Upper lobe of right lung (tissue), 1 donor: ENCODE measurements at regions not wholly inside any gene's neighbourhood (a gene's known extent, or its start where the extent isn't known, plus 50 kb on each side); places are given as distances from the start of the nearest gene placed in this dataset.

Experiments used
- ATAC-seq: fragments of 200-7000 bp; cut with Tn5 transposase; one replicate; pipeline ENCODE4 v1.9.1; 2020; ENCODE audit warnings: mild to moderate bottlenecking, moderate library complexity
- DNase-seq: peaks from one replicate; pipeline ENCODE4 v3.0.0-alpha.2; 2020
- H3K27ac ChIP-seq: fragments of 200-600 bp; one replicate; pipeline ENCODE4 v1.8.0; 2022
- H3K27me3 ChIP-seq: fragments of 200-600 bp; one replicate; pipeline ENCODE4 v1.8.0; 2022; ENCODE audit warnings: mild to moderate bottlenecking
- H3K36me3 ChIP-seq: fragments of 200-600 bp; one replicate; pipeline ENCODE4 v1.8.0; 2022
- H3K4me1 ChIP-seq: fragments of 200-600 bp; one replicate; pipeline ENCODE4 v1.8.0; 2022
- H3K4me3 ChIP-seq: fragments of 200-600 bp; one replicate; pipeline ENCODE4 v1.8.0; 2022; ENCODE audit warnings: mild to moderate bottlenecking
- H3K9me3 ChIP-seq: fragments of 200-600 bp; one replicate; pipeline ENCODE4 v1.8.0; 2022
- intact Hi-C: fragments of 100-400 bp; cut with DNase I; formaldehyde crosslinking; loops from one replicate; pipeline ENCODE4 v1.11.0; 2022
- TF ChIP-seq, protein P1 (sequence below): fragments of 200-600 bp; IDR thresholded peaks from one replicate; pipeline ENCODE4 v1.8.0; 2022; ENCODE audit warnings: antibody characterized with exemption
- donor health status: DM: no; HTN: yes; CAD: no; lungs with severe emphysema.

DNA sequence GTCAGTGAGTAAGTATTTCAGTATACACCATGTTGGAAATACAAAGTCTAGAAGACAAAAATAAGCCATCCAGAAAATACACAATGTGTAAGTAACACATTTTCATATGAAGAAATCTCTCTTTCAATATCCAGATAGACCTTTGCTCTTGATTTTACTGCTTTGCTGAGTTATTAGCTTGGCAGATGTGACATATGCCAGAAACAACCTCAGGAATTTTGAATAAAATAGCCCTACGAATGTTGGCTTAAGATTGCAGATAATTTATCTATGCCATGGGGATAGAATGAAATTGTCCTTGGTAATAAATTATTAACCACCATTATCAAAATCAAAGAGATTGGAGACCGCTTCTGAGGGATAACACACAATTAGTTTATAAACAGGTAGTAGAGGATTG, 1036.9 kb upstream of the EPHA7 start:
- ATAC-seq, result no peak
- DNase-seq, result no peak
- Histone ChIP-seq H3K27ac (no peak overlapping the region), H3K36me3 (no peaks in the 10 kb centered on the region), H3K27me3 (no peaks in the 10 kb centered on the region), H3K4me3 (no peak overlapping the region), H3K9me3 (no peaks in the 10 kb centered on the region), H3K4me1 (no peaks in the 10 kb centered on the region)
- TF ChIP-seq, protein P1, sequence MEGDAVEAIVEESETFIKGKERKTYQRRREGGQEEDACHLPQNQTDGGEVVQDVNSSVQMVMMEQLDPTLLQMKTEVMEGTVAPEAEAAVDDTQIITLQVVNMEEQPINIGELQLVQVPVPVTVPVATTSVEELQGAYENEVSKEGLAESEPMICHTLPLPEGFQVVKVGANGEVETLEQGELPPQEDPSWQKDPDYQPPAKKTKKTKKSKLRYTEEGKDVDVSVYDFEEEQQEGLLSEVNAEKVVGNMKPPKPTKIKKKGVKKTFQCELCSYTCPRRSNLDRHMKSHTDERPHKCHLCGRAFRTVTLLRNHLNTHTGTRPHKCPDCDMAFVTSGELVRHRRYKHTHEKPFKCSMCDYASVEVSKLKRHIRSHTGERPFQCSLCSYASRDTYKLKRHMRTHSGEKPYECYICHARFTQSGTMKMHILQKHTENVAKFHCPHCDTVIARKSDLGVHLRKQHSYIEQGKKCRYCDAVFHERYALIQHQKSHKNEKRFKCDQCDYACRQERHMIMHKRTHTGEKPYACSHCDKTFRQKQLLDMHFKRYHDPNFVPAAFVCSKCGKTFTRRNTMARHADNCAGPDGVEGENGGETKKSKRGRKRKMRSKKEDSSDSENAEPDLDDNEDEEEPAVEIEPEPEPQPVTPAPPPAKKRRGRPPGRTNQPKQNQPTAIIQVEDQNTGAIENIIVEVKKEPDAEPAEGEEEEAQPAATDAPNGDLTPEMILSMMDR, result no peak
- intact Hi-C loops, result no loop called here

DNA sequence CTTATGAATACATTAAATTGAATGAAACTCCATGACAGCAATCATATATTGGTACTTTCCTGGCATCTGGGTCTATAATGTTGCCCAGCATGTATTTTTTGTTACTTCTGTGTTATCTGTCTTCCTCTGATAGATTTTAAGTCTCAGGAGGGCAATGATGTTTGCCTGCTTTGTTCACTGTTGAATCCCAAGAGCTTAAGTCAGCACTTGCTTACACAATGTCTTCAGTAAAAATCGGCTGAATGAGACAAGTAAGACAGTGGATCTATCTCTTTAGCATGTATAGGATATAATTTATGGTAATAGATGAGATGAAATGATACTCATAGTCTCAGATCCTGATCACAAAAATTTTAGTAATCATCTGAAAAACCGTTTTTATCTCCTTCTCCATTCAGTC, 1034.9 kb upstream of the EPHA7 start:
- H3K9me3 ChIP-seq, result no peaks in the 10 kb centered on the region
- no peak overlapping the region for H3K27ac ChIP-seq
- H3K4me1 ChIP-seq, result no peaks in the 10 kb centered on the region
- TF ChIP-seq, protein P1, result no peak
- H3K27me3 ChIP-seq, result no peaks in the 10 kb centered on the region
- intact Hi-C loops, result no loop called here
- H3K4me3 ChIP-seq, result no peak overlapping the region
- H3K36me3 ChIP-seq, result no peaks in the 10 kb centered on the region
- ATAC-seq, result no peak
- DNase-seq, result no peak

- DNase-seq (no peak), ATAC-seq (no peak)
- Histone ChIP-seq H3K27me3 (no peaks in the 10 kb centered on the region), H3K36me3 (no peaks in the 10 kb centered on the region), H3K9me3 (no peaks in the 10 kb centered on the region), H3K4me3 (no peak overlapping the region), H3K27ac (no peak overlapping the region), H3K4me1 (no peaks in the 10 kb centered on the region)
- TF ChIP-seq, protein P1, result no peak
- intact Hi-C loops, result no loop called here
These were observed 1026.8 kb upstream of the EPHA7 start for GRCh38 chr6:94446120-94446519.

- TF ChIP-seq, protein P1, result no peak
- ATAC-seq (no peak), DNase-seq (no peak)
- Histone ChIP-seq H3K4me3 (no peak overlapping the region), H3K27me3 (no peaks in the 10 kb centered on the region), H3K36me3 (no peaks in the 10 kb centered on the region), H3K9me3 (no peaks in the 10 kb centered on the region), H3K4me1 (no peaks in the 10 kb centered on the region), H3K27ac (no peak overlapping the region)
- intact Hi-C loops, result no loop called here
These were observed 1024.3 kb upstream of the EPHA7 start for GRCh38 chr6:94443701-94444100.

DNA sequence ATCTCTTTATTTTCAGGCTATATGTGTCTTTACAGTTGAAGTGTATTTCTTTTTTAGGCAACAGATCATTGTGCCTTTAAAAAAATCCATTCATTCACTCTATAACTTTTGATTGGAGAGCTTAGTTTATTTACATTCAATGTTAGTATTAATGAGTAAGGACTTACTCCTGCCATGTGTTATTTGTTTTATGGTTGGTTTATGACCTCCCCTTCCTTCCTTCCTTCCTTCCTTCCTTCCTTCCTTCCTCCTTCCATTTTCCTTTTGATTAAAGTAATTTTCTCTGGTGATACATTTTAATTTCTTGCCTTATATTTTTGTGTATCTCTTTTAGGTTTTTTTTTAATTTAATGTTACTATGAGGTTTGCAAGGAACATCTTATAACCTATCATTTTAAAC, 1005.3 kb upstream of the EPHA7 start:
- Histone ChIP-seq H3K4me1 (no peaks in the 10 kb centered on the region), H3K27ac (no peak overlapping the region), H3K4me3 (no peak overlapping the region), H3K27me3 (no peaks in the 10 kb centered on the region), H3K36me3 (no peaks in the 10 kb centered on the region), H3K9me3 (no peaks in the 10 kb centered on the region)
- DNase-seq, result no peak
- no peak for ATAC-seq
- intact Hi-C loops, result no loop called here
- TF ChIP-seq, protein P1, result no peak

- Histone ChIP-seq H3K27ac (no peak overlapping the region), H3K36me3 (no peaks in the 10 kb centered on the region), H3K4me1 (no peaks in the 10 kb centered on the region), H3K9me3 (no peaks in the 10 kb centered on the region), H3K27me3 (no peaks in the 10 kb centered on the region), H3K4me3 (no peak overlapping the region)
- TF ChIP-seq, protein P1, result no peak
- ATAC-seq (no peak), DNase-seq (no peak)
- intact Hi-C loops, result no loop called here
These were observed 998.0 kb upstream of the EPHA7 start for GRCh38 chr6:94417363-94417762.
